Caco-2 (cell line): ENCODE measurements at regions not wholly inside any gene's neighbourhood (a gene's known extent, or its start where the extent isn't known, plus 50 kb on each side); places are given as distances from the start of the nearest gene placed in this dataset.
"Not testable (repeated sequence)": the region's sequence is repeated elsewhere in the genome, so short reads cannot be mapped to it uniquely, and the experiment has no call there.

Experiments
- BruUV-seq: library from RNA; stranded (reverse); fragments of 400-500 nt; replicated peaks from 2 replicates; lab custom pipeline; 2021; lab: Mats Ljungman, UMichigan
- CTCF ChIA-PET: fragments of 300-600 bp; sonication (Branson Sonifier 250); formaldehyde crosslinking; loops from one replicate; lab custom pipeline; 2022; ENCODE audit warnings: antibody characterized with exemption; lab: Charles Lee
- POLR2A ChIA-PET: fragments of 300-600 bp; sonication (Branson Sonifier 250); formaldehyde crosslinking; loops from one replicate; lab custom pipeline; 2022; ENCODE audit warnings: antibody characterized with exemption; lab: Charles Lee
- DNase-seq, 2 experiments: peaks; one replicate each; pipeline versions ENCODE4 v3.0.0 to v3.0.0-alpha.2; 2020 to 2022
- H3K27me3 ChIP-seq: replicated peaks from 2 replicates; pipeline ENCODE4 v1.6.0; 2011; ENCODE audit warnings: low read length; ENCODE audit not compliant: control insufficient read depth, insufficient read depth
- H3K36me3 ChIP-seq: 2 replicates; pipeline ENCODE4 v1.5.1; 2011; ENCODE audit warnings: low read length; ENCODE audit not compliant: control insufficient read depth, insufficient read depth
- H3K4me1 ChIP-seq: fragments of 250-450 bp; sonication (Bioruptor Pico); 2 replicates; pipeline ENCODE4 v1.5.1; 2020; ENCODE audit warnings: mild to moderate bottlenecking
- H3K4me3 ChIP-seq: 2 replicates; pipeline ENCODE4 v1.5.1; 2011; ENCODE audit warnings: low read depth, mild to moderate bottlenecking, control low read depth, low read length
- H3K9me3 ChIP-seq: fragments of 250-450 bp; sonication (Bioruptor Pico); 2 replicates; pipeline ENCODE4 v1.5.1; 2020; ENCODE audit warnings: mild to moderate bottlenecking, moderate library complexity
- H3K27ac Mint-ChIP-seq: one replicate; pipeline ENCODE4 v1.8.0; 2022; ENCODE audit warnings: mixed read lengths; ENCODE audit not compliant: unreplicated experiment
- H3K27me3 Mint-ChIP-seq: one replicate; pipeline ENCODE4 v1.8.0; 2022; ENCODE audit warnings: mixed read lengths; ENCODE audit not compliant: insufficient read depth, unreplicated experiment
- H3K36me3 Mint-ChIP-seq: one replicate; pipeline ENCODE4 v1.8.0; 2022; ENCODE audit warnings: mild to moderate bottlenecking, mixed read lengths; ENCODE audit not compliant: insufficient read depth, unreplicated experiment
- H3K4me1 Mint-ChIP-seq: one replicate; pipeline ENCODE4 v1.8.0; 2022; ENCODE audit warnings: low read depth, mixed read lengths; ENCODE audit not compliant: unreplicated experiment
- H3K4me3 Mint-ChIP-seq: one replicate; pipeline ENCODE4 v1.8.0; 2022; ENCODE audit warnings: mild to moderate bottlenecking, moderate library complexity, mixed read lengths; ENCODE audit not compliant: unreplicated experiment
- H3K9me3 Mint-ChIP-seq: one replicate; pipeline ENCODE4 v1.8.0; 2022; ENCODE audit warnings: mixed read lengths; ENCODE audit not compliant: unreplicated experiment
- CTCF ChIP-seq, 2 experiments: fragments of 200-600 bp in 1 of 2; IDR thresholded peaks; 1 replicate in 1 of 2; 2 replicates in 1 of 2; pipeline versions ENCODE4 v1.5.1 to v1.8.0; 2011 to 2022; ENCODE audit warnings: antibody characterized with exemption in 1 of 2, control low read depth in 1 of 2, inconsistent platforms in 1 of 2, low read depth in 1 of 2, low read length in 1 of 2, mild to moderate bottlenecking in 1 of 2, moderate library complexity in 1 of 2; ENCODE audit not compliant: insufficient read depth in 1 of 2, severe bottlenecking in 1 of 2, unreplicated experiment in 1 of 2
- intact Hi-C: fragments of 100-400 bp; cut with micrococcal nuclease; formaldehyde crosslinking; loops from one replicate; pipeline ENCODE4 v1.10.0; 2022; ENCODE audit not compliant: unreplicated experiment

GRCh38 chrX:94854251-94854650 is 1180.2 kb downstream of the FAM133A start:
- intact Hi-C loops, result no loop called here
- Mint-ChIP-seq H3K36me3 (no peaks in the 10 kb centered on the region), H3K27ac (no peak overlapping the region), H3K27me3 (no peaks in the 10 kb centered on the region), H3K4me3 (no peak overlapping the region), H3K9me3 (no peaks in the 10 kb centered on the region), H3K4me1 (no peaks in the 10 kb centered on the region)
- CTCF ChIA-PET, result no interaction called here
- POLR2A ChIA-PET, result no interaction called here
- Histone ChIP-seq H3K36me3 (no peaks in the 10 kb centered on the region), H3K4me3 (no peak overlapping the region), H3K4me1 (no peaks in the 10 kb centered on the region), H3K27me3 (no peaks in the 10 kb centered on the region), H3K9me3 (no peaks in the 10 kb centered on the region)
- no peak for TF ChIP-seq CTCF (IDR thresholded peaks at IDR 0.05; ENCODE audit: insufficient read depth in 1 of 2, low read depth in 1 of 2, low read length in 1 of 2, severe bottlenecking in 1 of 2, unreplicated experiment in 1 of 2)
- peak in 1 of 2 experiments; percentile 1 for DNase-seq
- no TSS peak for BruUV-seq

GRCh38 chrX:94862470-94862869 is 1188.5 kb downstream of the FAM133A start:
- DNase-seq, POLR2A ChIA-PET, CTCF ChIA-PET, H3K9me3 ChIP-seq, H3K27me3 Mint-ChIP-seq, H3K4me1 ChIP-seq, H3K9me3 Mint-ChIP-seq, H3K27ac Mint-ChIP-seq, H3K27me3 ChIP-seq, H3K36me3 ChIP-seq, H3K4me1 Mint-ChIP-seq, BruUV-seq, intact Hi-C loops, H3K4me3 ChIP-seq, H3K36me3 Mint-ChIP-seq, H3K4me3 Mint-ChIP-seq: not testable (repeated sequence)

- no peak for DNase-seq
- no peaks in the 10 kb centered on the region for H3K9me3 Mint-ChIP-seq
- Histone ChIP-seq H3K9me3 (no peaks in the 10 kb centered on the region), H3K36me3 (no peaks in the 10 kb centered on the region), H3K4me1 (no peaks in the 10 kb centered on the region), H3K27me3 (no peaks in the 10 kb centered on the region), H3K4me3 (no peak overlapping the region)
- intact Hi-C loops, result no loop called here
- BruUV-seq, result no TSS peak
- TF ChIP-seq CTCF (IDR thresholded peaks at IDR 0.05; ENCODE audit: insufficient read depth in 1 of 2, low read depth in 1 of 2, low read length in 1 of 2, severe bottlenecking in 1 of 2, unreplicated experiment in 1 of 2), result no peak
- no peak overlapping the region for H3K27ac Mint-ChIP-seq
- no peaks in the 10 kb centered on the region for H3K27me3 Mint-ChIP-seq
- no peaks in the 10 kb centered on the region for H3K36me3 Mint-ChIP-seq
- no peak overlapping the region for H3K4me3 Mint-ChIP-seq
- ChIA-PET POLR2A (no interaction called here), CTCF (no interaction called here)
- H3K4me1 Mint-ChIP-seq, result no peaks in the 10 kb centered on the region
Measured at GRCh38 chrX:94871640-94872039, 1197.6 kb downstream of the FAM133A start.

GRCh38 chrX:94901849-94902248 is 1227.8 kb downstream of the FAM133A start:
- Histone ChIP-seq H3K4me1 (no peaks in the 10 kb centered on the region), H3K4me3 (no peak overlapping the region), H3K9me3 (no peaks in the 10 kb centered on the region), H3K36me3 (no peaks in the 10 kb centered on the region), H3K27me3 (no peaks in the 10 kb centered on the region)
- Mint-ChIP-seq H3K9me3 (no peaks in the 10 kb centered on the region), H3K36me3 (no peaks in the 10 kb centered on the region), H3K27ac (no peak overlapping the region), H3K27me3 (no peaks in the 10 kb centered on the region), H3K4me1 (no peaks in the 10 kb centered on the region), H3K4me3 (no peak overlapping the region)
- intact Hi-C loops, result no loop called here
- DNase-seq, result no peak
- CTCF ChIA-PET, result no interaction called here
- no peak for TF ChIP-seq CTCF (IDR thresholded peaks at IDR 0.05; ENCODE audit: insufficient read depth in 1 of 2, low read depth in 1 of 2, low read length in 1 of 2, severe bottlenecking in 1 of 2, unreplicated experiment in 1 of 2)
- POLR2A ChIA-PET, result no interaction called here
- no TSS peak for BruUV-seq
